GM23248 (cell line): ENCODE measurements at regions not wholly inside any gene's neighbourhood (a gene's known extent, or its start where the extent isn't known, plus 50 kb on each side); places are given as distances from the start of the nearest gene placed in this dataset.
"Not testable (repeated sequence)": the region's sequence is repeated elsewhere in the genome, so short reads cannot be mapped to it uniquely, and the experiment has no call there.

Source experiments
- DNase-seq: peaks from one replicate; pipeline ENCODE4 v3.0.0-alpha.2; 2015
- H2AFZ ChIP-seq: fragments of 200-600 bp; sonication (generic); 2 replicates; pipeline ENCODE4 v1.6.1; 2016; ENCODE audit warnings: antibody characterized with exemption
- H3F3A ChIP-seq: fragments of 200-600 bp; sonication (generic); 2 replicates; pipeline ENCODE4 v1.6.1; 2016; ENCODE audit warnings: mild to moderate bottlenecking, antibody characterized with exemption, mixed run types; ENCODE audit not compliant: insufficient read depth
- H3K27ac ChIP-seq: fragments of 200-600 bp; sonication (generic); 2 replicates; pipeline ENCODE4 v1.5.1; 2016; ENCODE audit warnings: mild to moderate bottlenecking
- H3K27me3 ChIP-seq: fragments of 200-600 bp; sonication (generic); replicated peaks from 2 replicates; pipeline ENCODE4 v1.6.1; 2016; ENCODE audit warnings: mild to moderate bottlenecking; ENCODE audit not compliant: insufficient read depth
- H3K36me3 ChIP-seq: fragments of 200-600 bp; sonication (generic); 2 replicates; pipeline ENCODE4 v1.6.1; 2016; ENCODE audit warnings: low read depth, mild to moderate bottlenecking
- H3K4me1 ChIP-seq: fragments of 200-600 bp; sonication (generic); 2 replicates; pipeline ENCODE4 v1.6.1; 2016; ENCODE audit warnings: mild to moderate bottlenecking; ENCODE audit not compliant: insufficient read depth
- H3K4me2 ChIP-seq: fragments of 200-600 bp; sonication (generic); one replicate; pipeline ENCODE4 v1.6.1; 2016; ENCODE audit warnings: mild to moderate bottlenecking; ENCODE audit not compliant: unreplicated experiment
- H3K4me3 ChIP-seq: fragments of 200-600 bp; sonication (generic); 2 replicates; pipeline ENCODE4 v1.5.1; 2016; ENCODE audit warnings: mild to moderate bottlenecking
- H3K79me2 ChIP-seq: fragments of 200-600 bp; sonication (generic); 2 replicates; pipeline ENCODE4 v1.6.1; 2016; ENCODE audit warnings: mild to moderate bottlenecking; ENCODE audit not compliant: insufficient read depth
- H3K9ac ChIP-seq: fragments of 200-600 bp; sonication (generic); 2 replicates; pipeline ENCODE4 v1.6.1; 2016; ENCODE audit warnings: mild to moderate bottlenecking
- H3K9me2 ChIP-seq: fragments of 200-600 bp; sonication (generic); 2 replicates; pipeline ENCODE4 v1.6.1; 2016; ENCODE audit warnings: mixed run types, mild to moderate bottlenecking, moderate library complexity; ENCODE audit not compliant: insufficient read depth
- H3K9me3 ChIP-seq: fragments of 200-600 bp; sonication (generic); one replicate; pipeline ENCODE4 v1.6.1; 2017; ENCODE audit warnings: low read depth
- H4K20me1 ChIP-seq: fragments of 200-600 bp; sonication (generic); 2 replicates; pipeline ENCODE4 v1.6.0; 2016; ENCODE audit not compliant: insufficient read depth
- EZH2 ChIP-seq: fragments of 200-600 bp; sonication (generic); IDR thresholded peaks from 2 replicates; pipeline ENCODE4 v1.6.1; 2018; ENCODE audit warnings: antibody characterized with exemption, mild to moderate bottlenecking; ENCODE audit not compliant: insufficient read depth, poor library complexity, severe bottlenecking
- EZH2phosphoT487 ChIP-seq: fragments of 200-600 bp; sonication (generic); IDR thresholded peaks from 2 replicates; pipeline ENCODE4 v1.6.1; 2018; ENCODE audit warnings: antibody characterized with exemption, moderate library complexity, mild to moderate bottlenecking, low read depth; ENCODE audit not compliant: insufficient read depth
- WGBS, 2 experiments: methylation state at CpG; one replicate each; pipeline ENCODE4 v1.1.6; 2015 to 2017; ENCODE audit warnings: low lambda C conversion rate in 2 of 2, low coverage in 1 of 2; ENCODE audit errors: missing lambda C conversion rate in 2 of 2; 5-methylcytosine and 5-hydroxymethylcytosine counted together
- in situ Hi-C: fragments of 300-500 bp; cut with MboI; formaldehyde crosslinking; loops from 2 replicates; pipeline ENCODE4 v1.15.0; 2020

GRCh38 chr1:185648858-185649589 is 85.2 kb upstream of the HMCN1 start:
- H3K27ac ChIP-seq = no peak overlapping the region
- WGBS, 2 experiments = 92 to 96% methylated on average over 19 to 32 of the region's 38 CpGs
- no peak overlapping the region for H3K4me3 ChIP-seq
- TF ChIP-seq EZH2 = no peak
- TF ChIP-seq EZH2phosphoT487 = no peak
- no peak overlapping the region for H3K4me2 ChIP-seq
- no peak overlapping the region for H2AFZ ChIP-seq
- DNase-seq = no peak
- H3K9me3 ChIP-seq = no peaks in the 10 kb centered on the region
- no peaks in the 10 kb centered on the region for H3K79me2 ChIP-seq
- H3F3A ChIP-seq = peaks cover 36% of the 10 kb centered on the region
- no peaks in the 10 kb centered on the region for H4K20me1 ChIP-seq
- in situ Hi-C loops = no loop called here
- no peaks in the 10 kb centered on the region for H3K27me3 ChIP-seq
- no peak overlapping the region for H3K9ac ChIP-seq
- no peaks in the 10 kb centered on the region for H3K9me2 ChIP-seq
- H3K36me3 ChIP-seq = no peaks in the 10 kb centered on the region
- H3K4me1 ChIP-seq = peaks cover 33% of the 10 kb centered on the region

GRCh38 chr1:185647597-185648267 is 86.5 kb upstream of the HMCN1 start:
- Histone ChIP-seq H3F3A (peaks cover 37% of the 10 kb centered on the region), H3K27ac (peak overlapping the region; percentile 84; the same call in 1 of the 2 replicates), H3K4me1 (peaks cover 33% of the 10 kb centered on the region)
- H3K9me3 ChIP-seq, H3K36me3 ChIP-seq, H3K4me2 ChIP-seq, H3K9me2 ChIP-seq, H2AFZ ChIP-seq, H4K20me1 ChIP-seq, H3K27me3 ChIP-seq, DNase-seq, H3K79me2 ChIP-seq, in situ Hi-C loops, H3K4me3 ChIP-seq, H3K9ac ChIP-seq: not testable (repeated sequence)
- 94 to 95% methylated on average over 10 to 12 of the region's 12 CpGs for WGBS, 2 experiments

- 1 to 4% methylated on average over 3 of the region's 3 CpGs for WGBS, 2 experiments
- no peaks in the 10 kb centered on the region for H3K9me3 ChIP-seq
- H3K9me2 ChIP-seq = no peaks in the 10 kb centered on the region
- H3K4me3 ChIP-seq = peak overlapping the region; percentile 50
- TF ChIP-seq EZH2 (no peak), EZH2phosphoT487 (no peak)
- peak; percentile 97 for DNase-seq
- peaks cover 33% of the 10 kb centered on the region for H3K4me1 ChIP-seq
- H3F3A ChIP-seq = peaks cover 37% of the 10 kb centered on the region
- in situ Hi-C loops = no loop called here
- H3K9ac ChIP-seq = peak overlapping the region; percentile 62
- peak overlapping the region; percentile 76 for H3K4me2 ChIP-seq
- no peaks in the 10 kb centered on the region for H3K36me3 ChIP-seq
- no peaks in the 10 kb centered on the region for H3K27me3 ChIP-seq
- no peaks in the 10 kb centered on the region for H3K79me2 ChIP-seq
- H3K27ac ChIP-seq = peak overlapping the region; percentile 84
- H2AFZ ChIP-seq = peak overlapping the region; percentile 45
- no peaks in the 10 kb centered on the region for H4K20me1 ChIP-seq
Measured at GRCh38 chr1:185646202-185646683, 87.9 kb upstream of the HMCN1 start.

- 59 to 71% methylated on average over 1 of the region's 1 CpG for WGBS, 2 experiments
- Histone ChIP-seq H3K27me3 (no peaks in the 10 kb centered on the region), H3F3A (peaks cover 37% of the 10 kb centered on the region), H4K20me1 (no peaks in the 10 kb centered on the region), H3K36me3 (no peaks in the 10 kb centered on the region), H3K4me2 (peak overlapping the region; percentile 76), H3K9me3 (no peaks in the 10 kb centered on the region), H3K27ac (peak overlapping the region; percentile 84), H2AFZ (no peak overlapping the region), H3K4me3 (peak overlapping the region; percentile 50), H3K79me2 (no peaks in the 10 kb centered on the region), H3K9ac (peak overlapping the region; percentile 62), H3K4me1 (peaks cover 33% of the 10 kb centered on the region), H3K9me2 (no peaks in the 10 kb centered on the region)
- TF ChIP-seq EZH2 (no peak), EZH2phosphoT487 (no peak)
- in situ Hi-C loops = no loop called here
- peak; percentile 50 for DNase-seq
Measured at GRCh38 chr1:185645686-185646085, 88.5 kb upstream of the HMCN1 start.
